Pancreas (tissue), 10 donors: ENCODE measurements at regions not wholly inside any gene's neighbourhood (a gene's known extent, or its start where the extent isn't known, plus 50 kb on each side); places are given as distances from the start of the nearest gene placed in this dataset.
A peak's percentile ranks its signal among the peaks of the same experiment; 100 is the strongest.

Experiments used
- ATAC-seq, 4 donors: fragments of 200-7000 bp; cut with Tn5 transposase; one replicate each; pipeline versions ENCODE4 v1.8.0 to v1.9.1; 2020; ENCODE audit warnings: mild to moderate bottlenecking in 4 of 4, moderate library complexity in 4 of 4
- DNase-seq, 6 donors: peaks; one replicate each; pipeline ENCODE4 v3.0.0-alpha.2; 2020
- FAIRE-seq: peaks from 2 replicates; lab custom pipeline; 2012; peaks lifted over from hg19 to GRCh38; lab: Jason Lieb, UNC
- H3K27ac ChIP-seq, 4 donors: fragments of 200-600 bp; sonication (generic); 1 replicate in 3 of 4; 2 replicates in 1 of 4; pipeline versions ENCODE4 v1.5.0 to v1.8.0; 2020
- H3K27me3 ChIP-seq, 4 donors: fragments of 200-600 bp; one replicate each; pipeline ENCODE4 v1.8.0; 2021
- H3K36me3 ChIP-seq, 3 donors: fragments of 200-600 bp; sonication (generic) in 1 of 3; one replicate each; pipeline versions ENCODE4 v1.5.0 to v1.8.0; 2020 to 2021
- H3K4me1 ChIP-seq, 3 donors: fragments of 200-600 bp; one replicate each; pipeline ENCODE4 v1.8.0; 2021
- H3K4me3 ChIP-seq, 4 donors: fragments of 200-600 bp; sonication (generic) in 2 of 4; one replicate each; pipeline versions ENCODE4 v1.5.0 to v1.8.0; 2020 to 2021
- H3K9me3 ChIP-seq, 4 donors: fragments of 200-600 bp; one replicate each; pipeline ENCODE4 v1.8.0; 2021
- CTCF ChIP-seq, 4 donors: fragments of 200-600 bp; sonication (generic) in 3 of 4; IDR thresholded peaks; one replicate each; pipeline versions ENCODE4 v1.5.0 to v1.8.0; 2021; ENCODE audit warnings: antibody characterized with exemption in 4 of 4
- WGBS, 2 donors: extraction: QIAGEN DNeasy Blood & Tissue Kit; methylation state at CpG; one replicate each; pipeline ENCODE4 v1.1.7; 2013; 5-methylcytosine and 5-hydroxymethylcytosine counted together
- intact Hi-C, 3 donors: fragments of 100-400 bp; cut with DNase I; formaldehyde crosslinking; loops; one replicate each; pipeline versions ENCODE4 v1.11.1 to v1.14.2; 2022
- donor health status: healthy with polysubstance abuse.
- donor health status: DM: no; HTN: no; CAD: no; lungs with moderate emphysema.
- donor health status: DM: no; HTN: no; CAD: no.
- donor health status: control.
- donor health status: control.
- donor health status: Bipolar disorder and iron deficiency.
- donor health status: DM: yes; HTN: yes; CAD: no.
- donor health status: DM: no; HTN: no; CAD: no.
- donor health status: DM: no; HTN: no; CAD: no.
- donor health status: DM: yes; HTN: yes; CAD: no.

DNA sequence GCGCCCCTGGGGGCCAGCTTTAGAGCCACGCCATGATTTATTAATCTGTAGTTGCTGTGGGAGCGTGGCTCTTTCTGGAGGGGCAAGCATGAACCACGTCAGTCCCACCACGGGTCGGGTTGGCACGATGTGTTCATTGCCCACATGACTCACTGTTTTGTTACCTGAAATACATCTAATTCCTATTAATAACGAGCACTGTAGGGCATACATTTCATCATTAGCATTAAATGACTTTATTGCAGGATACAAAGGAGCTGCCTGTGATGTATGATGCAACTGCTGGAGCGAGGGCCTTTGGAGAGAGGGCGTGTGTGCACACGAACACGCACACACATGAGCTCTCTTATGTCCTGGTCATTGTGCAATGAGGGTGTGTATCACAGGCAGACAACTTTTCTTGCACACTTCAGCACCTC, 127.0 kb downstream of the INHBB start:
- Histone ChIP-seq H3K4me1 (peaks cover 37 to 42% (median 41%) of the 10 kb centered on the region in 3 donors), H3K27me3 (no peaks in the 10 kb centered on the region), H3K36me3 (no peaks in the 10 kb centered on the region), H3K9me3 (no peaks in the 10 kb centered on the region), H3K27ac (peak overlapping the region; percentile 69 to 85 (median 80)), H3K4me3 (no peak overlapping the region)
- intact Hi-C loops = no loop called here
- 94% methylated on average over 12 of the region's 12 CpGs for WGBS, 2 donors
- ATAC-seq (no peak), DNase-seq (peak in 1 of 6 donors; percentile 45), FAIRE-seq (no peak)
- TF ChIP-seq CTCF (IDR thresholded peaks at IDR 0.05) = no peak

GRCh38 chr2:120473522-120474271, 127.8 kb downstream of the INHBB start:
- Histone ChIP-seq H3K36me3 (no peaks in the 10 kb centered on the region), H3K27me3 (no peaks in the 10 kb centered on the region), H3K4me1 (peaks cover 37 to 42% (median 41%) of the 10 kb centered on the region in 3 donors), H3K9me3 (no peaks in the 10 kb centered on the region), H3K27ac (peak overlapping the region; percentile 69 to 85 (median 80)), H3K4me3 (no peak overlapping the region)
- intact Hi-C loops = no loop called here
- TF ChIP-seq CTCF (IDR thresholded peaks at IDR 0.05) = no peak
- DNase-seq = peak in 5 of 6 donors; percentile 77 to 83 (median 80)
- FAIRE-seq = no peak
- ATAC-seq = peak; percentile 71 to 82 (median 80)
- 19 to 23% methylated on average over 16 of the region's 16 CpGs for WGBS, 2 donors

DNA sequence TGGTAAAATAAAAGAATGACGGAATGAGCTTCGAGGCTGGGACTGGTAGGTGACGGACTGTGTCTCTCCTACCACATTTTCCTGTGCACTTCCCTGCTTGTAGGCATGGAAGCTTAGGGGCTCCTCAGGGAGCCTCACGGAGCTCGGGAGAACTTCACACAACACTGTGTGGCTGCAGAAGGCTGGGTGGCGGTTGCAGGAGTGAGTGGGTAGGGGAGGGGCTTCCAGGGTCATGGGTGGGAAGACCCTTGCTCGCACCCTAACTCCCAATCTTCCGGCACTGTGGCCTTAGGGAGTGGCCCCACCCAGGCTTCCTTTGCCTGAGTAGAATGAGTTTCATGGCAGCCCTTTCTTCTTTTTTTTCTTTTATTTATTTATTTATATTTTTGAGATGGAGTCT, 128.6 kb downstream of the INHBB start:
- H3K36me3 ChIP-seq = no peaks in the 10 kb centered on the region
- intact Hi-C loops = no loop called here
- no peak overlapping the region for H3K4me3 ChIP-seq
- no peaks in the 10 kb centered on the region for H3K27me3 ChIP-seq
- H3K27ac ChIP-seq = peak overlapping the region in 3 of 4 donors; percentile 76 to 85 (median 83)
- H3K4me1 ChIP-seq = peaks cover 34 to 39% (median 35%) of the 10 kb centered on the region in 3 donors
- TF ChIP-seq CTCF (IDR thresholded peaks at IDR 0.05) = no peak
- ATAC-seq (no peak), DNase-seq (peak in 1 of 6 donors; percentile 46), FAIRE-seq (no peak)
- WGBS, 2 donors = 70 to 74% methylated on average over 8 of the region's 8 CpGs
- H3K9me3 ChIP-seq = no peaks in the 10 kb centered on the region

- 74 to 85% methylated on average over 7 of the region's 7 CpGs for WGBS, 2 donors
- DNase-seq = peak in 2 of 6 donors; percentile 50 to 58
- no peaks in the 10 kb centered on the region for H3K27me3 ChIP-seq
- H3K27ac ChIP-seq = no peak overlapping the region
- ATAC-seq = peak in 2 of 4 donors; percentile 20 to 37
- FAIRE-seq = no peak
- H3K4me1 ChIP-seq = peaks cover 19 to 24% (median 20%) of the 10 kb centered on the region in 3 donors
- no peak for TF ChIP-seq CTCF (IDR thresholded peaks at IDR 0.05)
- H3K36me3 ChIP-seq = no peaks in the 10 kb centered on the region
- no peak overlapping the region for H3K4me3 ChIP-seq
- intact Hi-C loops = no loop called here
- no peaks in the 10 kb centered on the region for H3K9me3 ChIP-seq
Measured at GRCh38 chr2:120476141-120476540, 130.2 kb downstream of the INHBB start.

DNA sequence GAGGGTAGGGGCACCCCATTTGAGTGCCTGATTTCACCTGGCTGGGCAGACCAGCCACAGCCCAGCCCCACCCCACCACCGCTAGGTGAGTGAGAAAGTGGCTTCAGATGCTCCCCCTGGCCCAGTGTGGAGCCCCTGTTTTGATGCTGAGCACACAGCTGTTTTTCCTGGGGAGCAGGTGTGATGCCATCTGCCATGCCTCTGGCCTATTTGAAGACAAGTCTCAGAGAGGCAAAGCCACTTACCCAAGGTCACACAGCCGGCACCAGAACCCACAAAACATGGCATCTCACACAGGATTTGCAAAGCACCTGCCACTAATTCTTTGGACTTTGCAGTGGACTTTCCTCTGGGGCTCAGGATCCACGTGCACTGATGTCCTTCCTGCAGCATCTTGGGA, 131.3 kb downstream of the INHBB start:
- Histone ChIP-seq H3K4me3 (no peak overlapping the region), H3K9me3 (no peaks in the 10 kb centered on the region), H3K27me3 (no peaks in the 10 kb centered on the region), H3K4me1 (peaks cover 17 to 24% (median 18%) of the 10 kb centered on the region in 3 donors), H3K36me3 (no peaks in the 10 kb centered on the region), H3K27ac (no peak overlapping the region)
- ATAC-seq (no peak), FAIRE-seq (no peak), DNase-seq (peak in 1 of 6 donors; percentile 41)
- no peak for TF ChIP-seq CTCF (IDR thresholded peaks at IDR 0.05)
- intact Hi-C loops = no loop called here
- WGBS, 2 donors = 83 to 93% methylated on average over 3 of the region's 3 CpGs
